Uterus (tissue), 2 donors: ENCODE measurements at regions not wholly inside any gene's neighbourhood (a gene's known extent, or its start where the extent isn't known, plus 50 kb on each side); places are given as distances from the start of the nearest gene placed in this dataset.

Experiments used
- CTCF ChIP-seq, 4 experiments: fragments of 200-600 bp in 2 of 4; fragments of 450-650 bp in 2 of 4; sonication (generic) in 2 of 4; IDR thresholded peaks; one replicate each; pipeline ENCODE4 v1.5.1; 2016 to 2019; ENCODE audit warnings: antibody characterized with exemption in 4 of 4, mild to moderate bottlenecking in 2 of 4, moderate library complexity in 1 of 4
- POLR2A ChIP-seq, 2 donors: fragments of 450-650 bp; IDR thresholded peaks; one replicate each; pipeline ENCODE4 v1.6.1; 2016; ENCODE audit warnings: antibody characterized with exemption in 2 of 2, mild to moderate bottlenecking in 1 of 2, moderate library complexity in 1 of 2

- TF ChIP-seq CTCF (IDR thresholded peaks at IDR 0.05) (no peak), POLR2A (IDR thresholded peaks at IDR 0.05) (no peak)
Observed at GRCh38 chr5:2193542-2194235, 311.0 kb upstream of the IRX4 start.
